ENCODE measurements at regions not wholly inside any gene's neighbourhood (a gene's known extent, or its start where the extent isn't known, plus 50 kb on each side); places are given as distances from the start of the nearest gene placed in this dataset.
"Not testable (repeated sequence)": the region's sequence is repeated elsewhere in the genome, so short reads cannot be mapped to it uniquely, and the experiment has no call there.

GRCh38 chrX:23511793-23512192, 155.5 kb upstream of the PRDX4 start:
- no peaks in the 10 kb centered on the region for H3K4me1 ChIP-seq
- TF ChIP-seq CTCF (IDR thresholded peaks at IDR 0.05) (no peak), POLR2A (IDR thresholded peaks at IDR 0.05) (no peak)
- DNase-seq = no peak
- intact Hi-C loops (cut with DNase I) = no loop called here
- no peaks in the 10 kb centered on the region for H3K27me3 ChIP-seq
- no peaks in the 10 kb centered on the region for H3K36me3 ChIP-seq
- 23 to 34% methylated on average over 2 of the region's 2 CpGs for WGBS, 2 donors
- no peaks in the 10 kb centered on the region for H3K9me3 ChIP-seq
- H3K4me3 ChIP-seq (replicated peaks in 1 of 3) = no peak overlapping the region
- H3K27ac ChIP-seq = no peak overlapping the region

- Histone ChIP-seq H3K27ac (no peak overlapping the region), H3K9me3 (no peaks in the 10 kb centered on the region), H3K27me3 (no peaks in the 10 kb centered on the region), H3K4me3 (replicated peaks in 1 of 3) (no peak overlapping the region), H3K4me1 (no peaks in the 10 kb centered on the region), H3K36me3 (no peaks in the 10 kb centered on the region)
- TF ChIP-seq POLR2A (IDR thresholded peaks at IDR 0.05) (no peak), CTCF (IDR thresholded peaks at IDR 0.05) (no peak)
- WGBS, 2 donors = 51 to 64% methylated on average over 2 of the region's 2 CpGs
- DNase-seq = no peak
- intact Hi-C loops (cut with DNase I) = no loop called here
Observed at GRCh38 chrX:23513121-23513520, 154.2 kb upstream of the PRDX4 start.

- TF ChIP-seq POLR2A (IDR thresholded peaks at IDR 0.05) (no peak), CTCF (IDR thresholded peaks at IDR 0.05) (no peak)
- no peaks in the 10 kb centered on the region for H3K27me3 ChIP-seq
- no peak overlapping the region for H3K4me3 ChIP-seq (replicated peaks in 1 of 3)
- no peaks in the 10 kb centered on the region for H3K9me3 ChIP-seq
- intact Hi-C loops (cut with DNase I) = no loop called here
- H3K36me3 ChIP-seq = no peaks in the 10 kb centered on the region
- H3K4me1 ChIP-seq = no peaks in the 10 kb centered on the region
- WGBS, 2 donors = 84% methylated on average over 2 of the region's 2 CpGs; no CpG with 5 or more reads in 1 of the 2 donors
- no peak for DNase-seq
- H3K27ac ChIP-seq = no peak overlapping the region
Observed at GRCh38 chrX:23514082-23514481, 153.2 kb upstream of the PRDX4 start.

GRCh38 chrX:23515028-23515427, 152.3 kb upstream of the PRDX4 start:
- TF ChIP-seq CTCF (IDR thresholded peaks at IDR 0.05) (no peak), POLR2A (IDR thresholded peaks at IDR 0.05) (no peak)
- intact Hi-C loops (cut with DNase I) = no loop called here
- H3K36me3 ChIP-seq = no peaks in the 10 kb centered on the region
- 69 to 70% methylated on average over 2 of the region's 2 CpGs for WGBS, 2 donors
- H3K4me1 ChIP-seq = no peaks in the 10 kb centered on the region
- no peak overlapping the region for H3K4me3 ChIP-seq (replicated peaks in 1 of 3)
- H3K27me3 ChIP-seq = no peaks in the 10 kb centered on the region
- DNase-seq = no peak
- H3K9me3 ChIP-seq = no peaks in the 10 kb centered on the region
- no peak overlapping the region for H3K27ac ChIP-seq

GRCh38 chrX:23523026-23523657, 144.2 kb upstream of the PRDX4 start:
- H3K36me3 ChIP-seq; H3K4me1 ChIP-seq; H3K4me3 ChIP-seq (replicated peaks in 1 of 3); DNase-seq; H3K9me3 ChIP-seq; intact Hi-C loops (cut with DNase I); H3K27me3 ChIP-seq; H3K27ac ChIP-seq: not testable (repeated sequence)
- WGBS, 2 donors = 97% methylated on average over 8 to 10 of the region's 37 CpGs

- 25 to 91% methylated on average over 2 to 5 of the region's 5 CpGs for whole genome bisulfite sequencing, 2 donors
- H3K4me1 ChIP-seq = no peaks in the 10 kb centered on the region
- TF ChIP-seq CTCF (IDR thresholded peaks at IDR 0.05) = no peak
- TF ChIP-seq POLR2A (IDR thresholded peaks at IDR 0.05) = no peak
- no peaks in the 10 kb centered on the region for H3K9me3 ChIP-seq
- intact Hi-C loops (cut with DNase I) = no loop called here
- no peaks in the 10 kb centered on the region for H3K36me3 ChIP-seq
- no peak for DNase-seq
- no peak overlapping the region for H3K4me3 ChIP-seq (replicated peaks in 1 of 3)
- no peaks in the 10 kb centered on the region for H3K27me3 ChIP-seq
- H3K27ac ChIP-seq = no peak overlapping the region
Observed at GRCh38 chrX:23524467-23524866, 142.8 kb upstream of the PRDX4 start.
